GM19397 (cell line): ENCODE measurements at regions not wholly inside any gene's neighbourhood (a gene's known extent, or its start where the extent isn't known, plus 50 kb on each side); places are given as distances from the start of the nearest gene placed in this dataset.

ENCODE experiments used
- ATAC-seq: cut with Tn5 transposase; IDR thresholded peaks from one replicate; pipeline ENCODE4 v1.9.1; 2021; ENCODE audit warnings: mild to moderate bottlenecking, moderate library complexity; ENCODE audit not compliant: unreplicated experiment

DNA sequence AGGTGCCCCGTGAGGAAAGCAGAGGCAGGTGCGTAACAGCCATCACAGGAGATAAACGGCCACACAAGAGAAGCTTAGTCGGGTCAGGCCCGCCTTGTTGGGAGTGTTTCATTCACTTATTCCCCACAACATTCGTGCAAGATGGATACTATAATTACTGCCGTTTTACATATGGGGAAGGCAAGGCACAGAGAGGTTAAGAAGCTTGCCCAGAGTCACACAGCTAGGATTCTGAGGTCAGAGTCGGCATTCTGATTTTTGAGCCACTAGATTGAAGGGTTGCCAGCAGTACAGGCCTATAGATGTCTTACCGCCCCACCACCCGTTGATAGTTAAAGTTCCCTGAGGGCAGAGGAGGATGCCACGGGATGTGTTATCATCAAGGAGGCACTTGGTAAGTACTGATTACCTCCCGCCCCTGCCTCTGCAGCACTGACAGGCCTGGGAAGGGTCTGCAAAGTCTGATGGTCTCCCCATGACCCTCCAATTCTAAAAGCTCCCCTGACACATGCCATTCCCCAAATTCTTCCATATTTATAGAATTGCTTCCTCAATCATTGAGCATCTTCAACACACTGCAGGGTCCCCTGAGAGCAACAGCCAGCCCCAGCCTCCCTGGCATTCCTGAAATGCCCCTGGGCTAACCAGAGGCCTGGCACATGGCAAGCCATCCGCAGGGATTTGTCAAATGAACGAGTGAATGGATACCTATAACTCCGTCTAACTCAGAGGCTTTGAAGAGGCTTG, 74.7 kb upstream of the CLDN14 start:
- ATAC-seq = no peak

DNA sequence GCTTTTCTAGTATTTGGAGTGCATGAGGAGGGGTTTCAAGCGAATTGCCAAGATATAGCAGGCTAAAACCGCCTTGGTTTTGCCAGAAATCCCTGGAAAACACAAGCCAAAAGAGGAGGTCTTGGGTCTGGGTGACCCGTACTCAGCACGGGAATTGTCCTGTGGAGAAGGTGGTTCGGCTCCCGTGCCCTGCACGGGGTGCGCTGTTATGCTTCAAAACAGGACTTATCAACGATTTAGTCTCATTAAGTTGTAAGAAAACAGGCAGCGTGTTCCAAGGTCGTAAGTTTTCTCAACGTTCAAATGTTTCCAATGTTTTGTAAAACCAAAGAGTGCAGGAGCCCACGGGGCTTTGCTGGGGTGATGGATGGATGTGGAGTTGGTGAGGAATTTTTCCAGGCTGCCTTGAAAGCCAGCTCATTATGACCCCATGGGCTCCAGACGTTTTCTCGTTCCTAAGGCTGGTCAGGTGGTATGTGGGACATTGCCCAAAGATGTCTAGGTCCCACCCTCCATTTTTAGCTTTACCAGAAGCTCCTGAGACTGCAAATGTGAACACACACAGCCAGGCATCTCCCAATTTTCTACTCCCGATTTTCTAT, 75.4 kb upstream of the CLDN14 start:
- no peak for ATAC-seq

DNA sequence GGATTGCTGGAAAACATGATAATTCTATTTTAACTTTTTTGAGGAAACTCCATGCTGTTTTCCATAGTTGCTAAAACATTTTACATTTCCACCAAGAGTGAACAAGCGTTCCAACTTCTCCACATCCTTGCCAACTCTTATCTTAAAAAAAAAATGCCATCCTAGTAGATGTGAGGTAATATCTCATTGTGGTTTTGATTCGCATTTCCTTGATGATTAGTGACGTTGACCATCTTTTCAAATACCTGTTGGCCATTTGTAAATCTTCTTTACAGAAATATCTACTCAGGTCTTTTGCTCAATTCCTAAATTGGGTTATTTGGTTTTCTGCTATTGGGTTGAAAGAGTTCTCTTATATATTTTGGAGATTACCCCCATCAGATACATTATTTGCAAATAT, 77.4 kb upstream of the CLDN14 start:
- no peak for ATAC-seq

DNA sequence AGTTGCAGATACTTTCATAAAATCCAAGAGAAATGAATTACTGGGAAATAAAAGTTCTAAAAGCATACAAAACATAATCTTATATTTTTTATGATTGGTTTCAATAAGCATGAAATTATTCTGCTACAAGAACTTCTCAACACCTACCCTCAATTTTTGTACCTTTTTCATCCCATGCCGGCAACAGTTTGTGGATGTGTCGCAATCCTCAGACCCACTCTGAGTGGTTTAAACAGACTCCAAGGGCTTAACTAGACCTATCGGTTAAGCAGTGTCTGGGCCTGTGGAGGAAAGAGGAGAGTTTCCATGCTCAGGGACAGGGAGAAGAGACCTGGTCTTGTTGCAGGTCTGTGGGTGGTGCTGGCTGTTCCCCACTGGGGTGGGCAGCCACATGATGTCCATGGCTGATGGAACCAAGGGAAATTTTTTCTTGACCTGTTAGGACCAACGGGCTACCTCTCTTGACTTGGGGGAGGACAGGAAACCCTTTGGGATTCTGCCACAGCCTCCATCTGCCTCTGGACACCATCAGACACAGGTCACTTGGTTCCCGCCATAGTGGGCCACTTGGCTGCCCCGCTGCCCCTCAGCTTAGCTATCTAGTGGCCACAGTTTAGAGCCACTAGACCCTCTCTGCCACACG, 81.1 kb upstream of the CLDN14 start:
- ATAC-seq = no peak

DNA sequence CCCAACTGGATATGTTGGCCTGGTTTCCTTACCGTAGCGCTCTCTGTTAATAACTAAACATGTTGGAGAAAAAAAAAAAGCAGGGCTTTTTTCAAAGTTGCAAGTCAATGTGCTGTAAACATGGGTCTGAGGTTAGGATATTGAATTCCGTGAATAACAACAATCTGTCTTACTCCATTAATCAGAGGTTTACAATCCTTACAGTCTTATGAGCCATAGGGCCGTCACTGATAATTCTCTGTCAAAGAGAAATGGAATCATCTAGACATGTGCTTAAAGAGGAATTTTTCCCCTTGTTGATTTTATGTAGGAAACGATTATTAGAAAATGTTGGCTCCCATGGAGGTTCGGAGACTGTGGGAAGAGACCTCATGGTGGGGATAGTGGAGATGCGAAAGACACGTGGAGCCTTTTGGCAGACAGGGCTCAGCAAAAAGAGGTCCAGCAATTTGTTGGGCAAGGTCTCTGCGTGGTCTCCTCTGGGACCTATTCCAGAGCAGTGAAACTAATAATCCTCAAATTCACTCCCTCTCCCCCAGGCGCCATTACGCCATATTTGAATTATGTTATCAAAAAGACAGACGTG, 83.5 kb upstream of the CLDN14 start:
- ATAC-seq = no peak

DNA sequence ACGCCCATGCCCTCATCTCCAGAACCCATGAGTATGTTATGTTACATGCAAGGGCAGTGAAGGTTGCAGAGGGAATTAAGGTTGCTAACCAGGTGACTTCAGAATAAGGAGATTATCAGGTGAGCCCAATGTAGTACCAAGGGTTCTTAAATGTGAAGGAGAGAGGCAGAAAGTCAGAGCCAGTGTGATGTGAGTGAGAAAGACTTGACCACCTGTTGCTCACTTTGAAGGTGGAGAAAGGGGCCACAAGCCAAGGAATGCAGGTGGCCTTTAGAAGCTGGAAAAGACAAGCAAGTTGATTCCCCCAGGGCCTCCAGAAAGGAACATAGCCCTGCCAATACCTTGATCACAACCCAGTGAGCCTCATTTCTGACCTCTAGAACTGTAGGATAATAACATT, 84.7 kb upstream of the CLDN14 start:
- no peak for ATAC-seq

DNA sequence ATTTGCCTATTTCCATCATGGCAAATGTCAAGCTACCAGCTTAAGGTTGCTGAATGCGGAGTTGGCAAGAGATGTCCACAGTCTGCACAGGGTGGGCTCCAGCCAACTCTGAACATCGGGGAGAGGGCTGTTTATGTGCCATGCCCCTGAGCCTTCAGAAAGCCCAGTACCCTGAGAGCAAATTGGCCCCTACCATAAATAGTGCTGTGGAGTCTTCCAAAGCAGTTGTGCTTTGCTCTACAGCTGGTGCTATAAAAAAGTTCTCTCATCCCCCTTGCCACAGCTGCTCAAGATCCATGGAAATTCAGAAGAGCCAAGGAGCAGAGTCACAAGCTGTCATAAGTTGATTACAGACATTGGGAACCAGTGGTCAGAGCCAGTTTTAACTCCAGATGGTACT, 85.6 kb upstream of the CLDN14 start:
- no peak for ATAC-seq

DNA sequence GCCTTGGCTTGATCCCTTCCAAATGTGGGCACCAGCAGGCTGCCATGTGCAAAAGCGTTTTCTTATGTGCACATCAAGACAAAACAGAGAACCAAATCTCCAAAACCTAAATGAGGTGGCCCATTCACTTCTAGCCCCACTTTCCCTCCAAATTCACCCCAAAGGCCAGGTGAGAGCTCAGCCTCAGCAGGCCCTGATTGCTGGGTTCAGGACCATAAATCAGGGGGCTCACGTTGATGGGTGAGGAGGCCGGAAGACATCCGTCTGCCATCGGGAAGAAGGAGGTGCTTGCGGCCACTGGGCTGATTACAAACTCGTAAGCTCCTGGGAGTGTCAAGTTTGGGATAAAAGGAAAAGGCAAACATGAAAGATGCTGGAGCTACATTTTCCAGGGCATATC, 86.7 kb upstream of the CLDN14 start:
- ATAC-seq = no peak

DNA sequence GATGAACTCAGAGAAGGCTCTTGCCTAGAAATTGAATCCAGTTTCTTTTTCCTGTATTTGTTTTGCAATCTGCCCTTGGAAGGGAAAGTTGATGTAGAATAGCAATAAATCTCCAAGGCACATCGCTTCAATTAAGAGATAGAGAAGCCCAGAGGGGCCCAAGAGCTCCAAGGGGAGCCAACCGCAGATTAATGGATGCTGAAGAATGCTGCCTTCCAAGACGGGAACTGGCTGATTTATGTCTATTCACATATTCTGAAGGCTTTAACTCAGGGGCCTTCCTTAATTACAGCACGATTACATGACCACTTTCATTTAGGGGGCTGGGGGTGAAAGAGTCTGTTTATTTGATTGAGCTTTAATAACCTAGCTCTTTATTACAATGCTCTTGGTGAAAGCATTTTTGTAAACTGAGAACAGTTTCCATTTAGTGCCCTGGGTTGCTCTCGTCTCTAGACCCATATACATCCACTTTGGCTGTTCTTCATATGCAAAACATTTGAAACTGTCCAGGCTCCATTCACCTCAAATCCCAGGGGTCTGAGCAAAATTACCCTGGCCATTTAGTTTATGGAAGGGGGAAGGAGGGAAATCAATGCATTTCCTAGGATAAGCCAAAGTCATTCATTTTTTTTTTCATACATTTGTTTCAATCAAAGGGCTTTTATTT, 87.4 kb upstream of the CLDN14 start:
- no peak for ATAC-seq

DNA sequence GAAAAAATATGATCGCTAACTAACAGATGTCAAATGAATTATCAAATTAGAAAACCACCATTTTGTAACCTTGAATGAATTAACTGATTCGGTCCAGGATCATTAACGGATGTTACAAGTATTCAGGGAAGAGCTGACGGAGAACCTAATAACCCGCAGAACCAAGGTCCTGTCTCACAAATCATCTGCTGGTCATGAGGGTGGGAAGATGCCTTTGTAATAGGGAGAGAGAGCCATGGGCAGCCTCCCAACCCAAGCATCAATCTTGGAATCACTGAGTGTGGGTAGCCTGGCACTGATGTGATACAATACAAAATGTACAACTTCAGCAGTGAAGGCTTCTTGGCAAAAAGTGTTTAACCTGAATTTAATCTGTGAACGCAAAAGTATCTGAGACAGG, 89.6 kb upstream of the CLDN14 start:
- no peak for ATAC-seq

DNA sequence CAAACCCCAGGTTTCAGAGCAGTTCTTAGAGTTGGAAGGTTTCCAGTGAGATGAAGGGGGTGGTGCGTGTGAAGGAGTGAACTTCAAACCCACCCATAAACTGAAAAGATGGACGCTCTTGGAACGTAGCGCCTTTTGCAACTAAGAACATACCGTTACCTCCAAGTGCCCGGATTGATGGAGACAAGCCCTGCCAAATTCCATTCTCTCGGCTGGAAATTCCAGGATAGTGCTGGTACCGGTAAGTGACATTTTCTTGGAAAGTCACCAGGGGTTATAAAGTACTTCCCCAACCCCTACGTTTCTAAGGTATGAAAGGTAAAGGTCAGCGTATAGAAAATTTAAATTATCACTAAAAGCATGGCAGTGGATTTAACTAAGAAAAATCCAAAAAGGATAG, 91.6 kb upstream of the CLDN14 start:
- no peak for ATAC-seq

DNA sequence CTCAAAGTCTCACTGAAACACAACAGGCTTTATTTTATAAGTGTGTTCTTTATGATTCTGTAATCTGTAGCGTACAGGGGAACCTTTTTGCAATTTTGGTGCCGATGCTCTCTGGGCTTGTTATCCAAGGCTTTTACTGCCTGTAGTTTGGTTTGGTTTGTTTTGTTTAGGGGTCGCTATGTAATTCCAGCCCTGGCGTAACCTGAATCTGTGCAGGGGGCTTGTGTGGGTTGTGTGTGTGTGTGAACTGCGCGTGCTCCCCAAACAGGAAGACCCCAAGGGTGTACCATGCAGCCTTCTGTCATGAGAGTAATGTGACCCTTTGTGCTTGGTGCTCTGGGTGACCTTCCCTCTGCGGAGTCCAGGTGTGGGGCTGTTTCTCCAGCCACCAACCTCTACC, 92.1 kb upstream of the CLDN14 start:
- ATAC-seq = no peak

DNA sequence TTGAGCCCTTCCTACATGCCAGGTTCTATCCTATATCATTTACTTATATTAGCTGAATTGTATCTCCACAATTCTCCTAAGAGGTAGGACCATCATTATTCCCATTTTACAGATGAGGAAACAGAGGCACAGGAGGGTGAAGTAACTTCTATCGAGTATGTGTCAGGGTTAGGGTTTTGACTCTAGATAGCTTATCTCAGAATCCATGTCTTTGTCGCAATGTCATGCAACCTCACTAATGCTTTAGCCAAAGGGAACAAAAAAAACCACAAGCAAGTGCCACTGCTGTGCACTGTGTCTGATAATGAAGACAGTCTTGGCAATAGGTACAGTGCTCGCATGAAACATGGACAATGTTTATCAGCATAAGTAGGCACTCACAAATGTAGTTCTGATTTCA, 95.4 kb upstream of the CLDN14 start:
- ATAC-seq = no peak

DNA sequence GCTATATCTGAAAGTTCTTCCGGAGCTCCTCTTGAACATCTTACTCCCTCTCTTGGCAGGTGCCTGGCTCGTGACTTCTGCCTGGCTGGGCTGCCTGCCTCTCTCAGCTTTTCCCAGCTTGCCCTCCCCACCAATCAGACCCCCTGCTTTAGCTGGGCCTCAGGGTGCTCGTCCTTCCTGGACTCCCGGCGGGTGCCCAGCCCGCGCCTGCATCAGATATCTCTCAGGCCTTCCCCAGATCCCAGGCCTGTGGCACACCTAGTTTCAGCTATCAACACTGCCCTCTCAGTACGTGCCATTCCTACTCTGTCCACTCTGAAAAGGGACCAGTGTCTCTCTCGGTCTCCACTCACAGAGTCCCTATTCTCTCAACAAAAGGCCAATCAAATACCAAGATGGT, 96.5 kb upstream of the CLDN14 start:
- no peak for ATAC-seq

DNA sequence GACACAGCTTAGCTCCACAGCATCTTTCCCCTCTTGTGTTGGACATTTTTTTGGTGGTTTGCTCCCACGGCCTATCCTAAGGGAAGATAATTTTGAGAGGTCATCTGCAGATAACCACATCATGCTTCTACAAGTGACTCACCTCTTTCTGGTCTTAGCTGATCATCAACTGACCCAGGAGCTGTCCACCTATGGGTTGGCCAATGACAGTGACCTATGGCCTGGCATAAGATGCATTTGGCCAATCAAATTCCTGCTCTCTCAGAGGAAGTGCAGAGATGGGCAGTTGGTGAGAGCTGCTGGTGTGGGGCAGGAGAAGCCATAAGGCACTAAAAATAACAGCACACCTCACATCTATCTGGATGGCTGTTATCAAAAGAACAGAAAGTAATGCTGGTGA, 100.0 kb upstream of the CLDN14 start:
- no peak for ATAC-seq

DNA sequence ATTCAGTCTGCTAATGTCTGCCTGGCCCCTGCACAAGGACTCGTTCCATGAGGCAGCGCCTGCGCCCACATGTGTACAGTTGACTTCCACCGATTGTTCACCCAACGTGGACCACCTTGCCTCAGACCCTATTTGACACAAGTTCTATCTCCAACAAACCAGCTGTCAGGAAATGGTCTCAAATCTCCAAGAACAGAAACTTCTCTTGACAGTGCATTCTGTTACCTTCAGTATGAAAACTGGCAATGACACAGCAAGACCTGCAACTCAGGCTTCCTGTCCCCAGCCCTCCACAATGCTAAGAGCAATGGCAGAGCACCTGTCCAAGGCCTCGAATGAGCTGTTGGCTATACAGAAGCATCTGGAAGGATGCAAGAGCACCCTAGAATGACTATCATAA, 102.3 kb upstream of the CLDN14 start:
- no peak for ATAC-seq

DNA sequence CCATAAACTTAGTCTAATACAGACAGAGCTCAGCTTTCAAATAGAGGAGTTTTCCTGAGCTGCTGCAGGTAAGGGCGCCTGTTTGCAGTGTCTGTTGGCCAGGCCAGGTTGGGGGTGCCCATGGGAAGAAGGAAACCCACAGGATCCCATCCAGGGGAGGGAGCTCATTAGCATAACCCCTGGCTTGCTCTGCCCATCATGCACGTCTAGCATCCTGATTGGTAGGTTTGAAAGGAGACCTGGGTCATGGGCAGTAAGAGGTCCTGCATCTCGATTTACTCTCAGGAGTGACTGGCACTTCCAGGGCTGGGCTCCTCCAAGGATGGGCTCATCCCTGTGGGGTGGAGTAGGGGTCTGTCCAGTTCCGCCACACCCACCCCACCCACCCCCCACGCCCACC, 103.7 kb upstream of the CLDN14 start:
- no peak for ATAC-seq

DNA sequence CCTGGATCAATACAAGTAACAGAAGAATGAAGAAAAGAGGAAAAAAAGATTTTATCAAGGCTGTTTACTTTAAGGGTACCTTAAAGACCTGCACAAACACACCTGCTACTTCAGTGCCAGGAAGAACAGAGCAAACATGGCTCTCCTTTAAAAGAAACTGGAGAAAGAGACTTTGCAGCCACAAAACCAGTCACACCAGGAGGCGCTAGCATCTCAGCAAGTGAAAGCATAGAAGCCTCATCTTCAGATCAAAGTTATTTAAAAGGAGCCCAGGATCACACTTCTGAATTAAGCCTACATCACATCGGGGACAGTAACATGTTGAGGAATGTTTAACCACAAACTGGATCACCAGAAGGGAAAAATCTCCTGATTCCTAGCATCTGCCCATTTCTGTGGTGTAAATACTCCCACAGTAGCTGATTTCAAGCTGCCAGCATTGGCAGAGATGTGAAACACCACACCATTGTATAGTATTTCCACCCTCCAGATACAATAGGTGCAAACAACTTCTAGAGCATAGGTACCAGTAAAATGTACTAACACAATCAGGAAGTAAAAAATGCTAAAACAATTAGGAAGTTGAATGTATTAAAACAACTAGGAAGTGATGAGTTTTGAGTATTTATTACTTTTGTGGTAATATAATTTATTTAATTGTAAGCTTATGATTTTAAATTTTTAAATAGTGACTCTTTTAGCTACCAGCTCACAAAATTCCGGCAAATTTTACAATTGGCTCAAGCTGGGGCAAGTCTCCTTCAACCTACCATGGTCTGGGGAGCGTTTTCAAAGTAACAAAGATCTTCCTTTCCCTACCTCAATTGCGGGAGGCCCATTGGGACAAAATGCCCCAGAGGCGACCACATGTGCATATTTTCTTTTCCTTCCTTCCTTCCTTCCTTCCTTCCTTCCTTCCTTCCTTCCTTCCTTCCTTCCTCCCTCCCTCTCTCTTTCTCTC, 105.3 kb upstream of the CLDN14 start:
- ATAC-seq = no peak

DNA sequence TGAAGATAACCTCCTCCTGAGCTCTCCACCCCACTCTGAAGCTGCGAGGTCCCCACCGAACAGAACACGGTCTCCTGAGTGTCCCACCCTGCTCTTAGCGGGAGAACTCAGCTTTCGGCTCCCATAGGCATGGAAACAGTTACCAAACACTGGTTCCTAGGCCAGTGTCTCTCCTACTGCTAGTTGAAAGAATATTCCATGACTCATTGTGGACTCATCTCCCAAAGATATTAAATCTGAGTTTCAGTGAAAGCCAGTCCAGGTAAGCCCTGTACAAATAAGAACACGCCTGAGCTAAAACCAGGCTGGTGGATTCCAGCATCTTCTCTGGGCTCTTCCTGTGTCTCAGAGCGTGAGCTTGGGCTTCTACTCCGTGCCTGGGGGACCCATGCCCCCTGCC, 107.5 kb upstream of the CLDN14 start:
- no peak for ATAC-seq

DNA sequence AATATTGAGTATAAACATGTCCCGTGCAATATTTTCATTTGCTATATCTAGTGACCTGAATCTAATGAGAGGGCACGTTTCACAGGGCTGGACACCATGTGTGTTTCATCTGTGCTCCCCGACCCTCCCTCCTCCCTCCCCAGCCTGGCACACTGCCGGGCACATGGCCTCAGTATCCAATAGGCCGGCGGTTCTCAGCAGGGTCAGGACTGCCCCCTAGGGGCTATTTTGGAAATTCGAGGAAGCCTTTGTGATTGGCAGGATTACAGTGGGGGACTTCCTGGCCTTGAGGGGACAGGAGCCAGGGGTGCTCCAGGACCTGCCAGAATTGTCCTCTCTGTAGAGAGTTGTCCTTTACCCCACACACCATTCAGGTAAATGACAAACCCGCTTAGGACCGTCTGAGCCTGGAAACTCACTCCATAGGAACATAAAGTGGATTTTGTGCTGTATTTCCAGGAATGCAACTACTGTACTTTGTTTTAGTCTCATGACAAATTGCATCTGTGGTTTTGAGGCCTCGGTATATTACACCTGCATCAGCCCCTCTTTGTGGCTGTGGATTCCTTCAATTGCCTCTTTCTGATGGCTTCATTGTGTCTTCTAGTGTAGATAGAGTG, 109.5 kb upstream of the SIM2 start:
- ATAC-seq = no peak
